ENCODE measurements at regions not wholly inside any gene's neighbourhood (a gene's known extent, or its start where the extent isn't known, plus 50 kb on each side); places are given as distances from the start of the nearest gene placed in this dataset.

DNA sequence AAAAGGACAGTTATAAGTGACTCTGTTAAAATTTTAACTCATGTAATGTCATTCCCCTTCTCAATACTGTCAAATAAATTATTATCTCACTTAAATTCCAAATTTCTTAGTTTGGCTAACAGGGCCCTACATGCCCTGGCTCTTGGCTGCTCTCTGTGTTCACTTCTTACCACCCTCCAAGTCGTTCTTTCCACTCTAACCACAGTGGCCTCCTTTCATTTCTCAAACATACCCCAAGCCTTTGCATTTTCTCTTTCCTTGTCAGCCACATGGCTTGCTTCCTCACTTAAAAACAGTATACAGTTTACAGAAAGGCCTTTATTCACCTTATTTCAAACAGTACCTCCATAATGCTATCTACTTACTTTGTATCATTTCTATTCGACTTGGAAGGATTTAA is 737.1 kb upstream of the ZWINT start:
- no peak for TF ChIP-seq TAF1 (IDR thresholded peaks at IDR 0.05; ENCODE audit: borderline replicate concordance, low read depth, low read length)
- no peak for TF ChIP-seq FOXJ3 (CRISPR knock-in tag; IDR thresholded peaks at IDR 0.05)
- no peak for TF ChIP-seq SMC3 (IDR thresholded peaks at IDR 0.05; ENCODE audit: low read depth, low read length)
